K562 (cell line): ENCODE measurements at regions not wholly inside any gene's neighbourhood (a gene's known extent, or its start where the extent isn't known, plus 50 kb on each side); places are given as distances from the start of the nearest gene placed in this dataset.

Experiments used
- ATAC-seq: fragments of 200-7000 bp; cut with Tn5 transposase; 3 replicates; pipeline ENCODE4 v1.9.1; 2020; ENCODE audit warnings: moderate library complexity
- BruUV-seq: library from RNA; stranded (reverse); fragments of 400-500 nt; replicated peaks from 2 replicates; lab custom pipeline; 2021; lab: Mats Ljungman, UMichigan
- CTCF ChIA-PET: fragments of 300-600 bp; formaldehyde crosslinking; extraction: SDS; loops from one replicate; lab custom pipeline; 2021; ENCODE audit warnings: low intra/inter-chr PET ratio; lab: Yijun Ruan, JAX
- POLR2A ChIA-PET: fragments of 300-600, 350-650 bp; sonication (Branson Sonifier 250); formaldehyde crosslinking; extraction: SDS; loops from one replicate; lab custom pipeline; 2021; ENCODE audit warnings: antibody characterized with exemption, inconsistent platforms; lab: Yijun Ruan, JAX
- DNase-seq, 4 experiments: peaks; one replicate each; pipeline versions ENCODE4 v3.0.0 to v3.0.0-alpha.2; 2011 to 2018; ENCODE audit warnings: low spot score in 3 of 4, mixed read lengths in 3 of 4; ENCODE audit errors: extremely low read depth in 1 of 4
- FAIRE-seq: peaks from 2 replicates; lab custom pipeline; 2011; peaks lifted over from hg19 to GRCh38; lab: Jason Lieb, UNC
- H2AFZ ChIP-seq: 2 replicates; pipeline ENCODE4 v1.6.0; 2011; ENCODE audit warnings: low read depth, low read length, control low read depth, inconsistent platforms
- H3K27ac ChIP-seq: fragments of 200-600 bp; 3 replicates; pipeline ENCODE4 v1.8.0; 2011; ENCODE audit warnings: low read depth, mild to moderate bottlenecking, control low read depth, inconsistent platforms, low read length, moderate library complexity, mixed read lengths; ENCODE audit errors: extremely low read depth
- H3K27me3 ChIP-seq, 2 experiments: fragments of 300-600 bp in 1 of 2; 2 replicates in 1 of 2; 3 replicates in 1 of 2; pipeline versions ENCODE4 v1.6.0 to v1.8.0; 2011; ENCODE audit warnings: inconsistent platforms in 2 of 2, low read length in 2 of 2, mild to moderate bottlenecking in 1 of 2, mixed read lengths in 1 of 2, moderate library complexity in 1 of 2; ENCODE audit not compliant: control insufficient read depth in 2 of 2, insufficient read depth in 2 of 2
- H3K36me3 ChIP-seq: fragments of 300-600 bp; 3 replicates; pipeline ENCODE4 v1.8.0; 2011; ENCODE audit warnings: mild to moderate bottlenecking, low read length, inconsistent platforms; ENCODE audit not compliant: control insufficient read depth, insufficient read depth
- H3K4me1 ChIP-seq, 2 experiments: fragments of 200-600 bp in 1 of 2; replicated peaks in 1 of 2; 2 replicates in 1 of 2; 3 replicates in 1 of 2; pipeline versions ENCODE4 v1.5.1 to v1.8.0; 2011; ENCODE audit warnings: inconsistent platforms in 2 of 2, low read length in 2 of 2, mild to moderate bottlenecking in 1 of 2, mixed read lengths in 1 of 2, moderate library complexity in 1 of 2; ENCODE audit not compliant: control insufficient read depth in 2 of 2, insufficient read depth in 2 of 2
- H3K4me2 ChIP-seq: 2 replicates; pipeline ENCODE4 v1.6.1; 2011; ENCODE audit warnings: low read length, control low read depth, inconsistent platforms, mixed read lengths; ENCODE audit not compliant: insufficient read depth
- H3K4me3 ChIP-seq: fragments of 200-600 bp; sonication (generic), shearing (Covaris generic); 2 replicates; pipeline ENCODE4 v1.5.1; 2016; ENCODE audit warnings: control low read depth, inconsistent platforms
- H3K79me2 ChIP-seq: fragments of 200-600 bp; 3 replicates; pipeline ENCODE4 v1.8.0; 2011; ENCODE audit warnings: low read length, inconsistent platforms; ENCODE audit not compliant: control insufficient read depth, insufficient read depth
- H3K9ac ChIP-seq, 2 experiments: 2 replicates each; pipeline versions ENCODE4 v1.6.0 to v1.6.1; 2011; ENCODE audit warnings: low read depth in 2 of 2, low read length in 2 of 2, control low read depth in 1 of 2, inconsistent platforms in 1 of 2, mild to moderate bottlenecking in 1 of 2, mixed read lengths in 1 of 2; ENCODE audit not compliant: insufficient read depth in 1 of 2
- H3K9me1 ChIP-seq: one replicate; pipeline ENCODE4 v1.6.0; 2011; ENCODE audit warnings: inconsistent platforms, mild to moderate bottlenecking, low read length, moderate library complexity; ENCODE audit not compliant: control insufficient read depth, insufficient read depth
- H3K9me3 ChIP-seq: replicated peaks from 2 replicates; pipeline ENCODE4 v1.5.1; 2011; ENCODE audit warnings: low read depth, low read length, inconsistent platforms; ENCODE audit not compliant: control insufficient read depth, insufficient read depth
- H4K20me1 ChIP-seq: replicated peaks from 2 replicates; pipeline ENCODE4 v1.6.1; 2011; ENCODE audit warnings: low read length, inconsistent platforms, mixed read lengths; ENCODE audit not compliant: control insufficient read depth, insufficient read depth
- SAFB2 ChIP-seq: fragments of 200-400 bp; formaldehyde crosslinking; IDR thresholded peaks from 2 replicates; pipeline ENCODE4 v1.6.1; 2018; ENCODE audit warnings: borderline replicate concordance, low read length, low read depth, moderate library complexity; ENCODE audit not compliant: severe bottlenecking
- WGBS: fragments of 100-300 bp; shearing (Covaris generic); methylation state at CpG from one replicate; pipeline ENCODE4 v1.1.6; 2016; ENCODE audit warnings: low coverage, mixed read lengths; ENCODE audit not compliant: insufficient coverage; ENCODE audit errors: missing lambda C conversion rate; 5-methylcytosine and 5-hydroxymethylcytosine counted together
- in situ Hi-C: fragments of 300-500 bp; cut with MboI; formaldehyde crosslinking; loops from 4 replicates; pipeline ENCODE4 v1.15.0; 2018; ENCODE audit warnings: inconsistent platforms, mixed read lengths
- intact Hi-C: fragments of 100-400 bp; cut with micrococcal nuclease; formaldehyde crosslinking; loops from 2 replicates; pipeline ENCODE4 v1.14.2; 2022
- TF ChIP-seq, protein P1 (sequence below): fragments of 250-450 bp; sonication (Bioruptor Pico); IDR thresholded peaks from 2 replicates; pipeline ENCODE4 v1.4.0; 2020; ENCODE audit warnings: mild to moderate bottlenecking, moderate library complexity, borderline replicate concordance

- H3K4me1 ChIP-seq, result no peaks in the 10 kb centered on the region
- no TSS peak for BruUV-seq
- H3K36me3 ChIP-seq, result no peaks in the 10 kb centered on the region
- no peaks in the 10 kb centered on the region for H4K20me1 ChIP-seq
- no peaks in the 10 kb centered on the region for H3K9me1 ChIP-seq
- intact Hi-C loops (no loop called here), in situ Hi-C loops (no loop called here)
- H3K4me3 ChIP-seq, result no peak overlapping the region
- H3K9ac ChIP-seq, result no peak overlapping the region
- H3K27ac ChIP-seq, result no peak overlapping the region
- no peaks in the 10 kb centered on the region for H3K9me3 ChIP-seq
- ChIA-PET CTCF (no interaction called here), POLR2A (no interaction called here)
- H3K4me2 ChIP-seq, result no peak overlapping the region
- DNase-seq (no peak), FAIRE-seq (no peak), ATAC-seq (no peak)
- H3K79me2 ChIP-seq, result no peaks in the 10 kb centered on the region
- no peaks in the 10 kb centered on the region for H3K27me3 ChIP-seq
- H2AFZ ChIP-seq, result no peak overlapping the region
- 0% methylated on average over 3 of the region's 3 CpGs for WGBS
- TF ChIP-seq, protein P1, sequence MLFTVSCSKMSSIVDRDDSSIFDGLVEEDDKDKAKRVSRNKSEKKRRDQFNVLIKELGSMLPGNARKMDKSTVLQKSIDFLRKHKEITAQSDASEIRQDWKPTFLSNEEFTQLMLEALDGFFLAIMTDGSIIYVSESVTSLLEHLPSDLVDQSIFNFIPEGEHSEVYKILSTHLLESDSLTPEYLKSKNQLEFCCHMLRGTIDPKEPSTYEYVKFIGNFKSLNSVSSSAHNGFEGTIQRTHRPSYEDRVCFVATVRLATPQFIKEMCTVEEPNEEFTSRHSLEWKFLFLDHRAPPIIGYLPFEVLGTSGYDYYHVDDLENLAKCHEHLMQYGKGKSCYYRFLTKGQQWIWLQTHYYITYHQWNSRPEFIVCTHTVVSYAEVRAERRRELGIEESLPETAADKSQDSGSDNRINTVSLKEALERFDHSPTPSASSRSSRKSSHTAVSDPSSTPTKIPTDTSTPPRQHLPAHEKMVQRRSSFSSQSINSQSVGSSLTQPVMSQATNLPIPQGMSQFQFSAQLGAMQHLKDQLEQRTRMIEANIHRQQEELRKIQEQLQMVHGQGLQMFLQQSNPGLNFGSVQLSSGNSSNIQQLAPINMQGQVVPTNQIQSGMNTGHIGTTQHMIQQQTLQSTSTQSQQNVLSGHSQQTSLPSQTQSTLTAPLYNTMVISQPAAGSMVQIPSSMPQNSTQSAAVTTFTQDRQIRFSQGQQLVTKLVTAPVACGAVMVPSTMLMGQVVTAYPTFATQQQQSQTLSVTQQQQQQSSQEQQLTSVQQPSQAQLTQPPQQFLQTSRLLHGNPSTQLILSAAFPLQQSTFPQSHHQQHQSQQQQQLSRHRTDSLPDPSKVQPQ (CRISPR knock-in tag), result no peak
- no peak for TF ChIP-seq SAFB2
Observed at GRCh38 chr17:71802663-71803062, 318.2 kb upstream of the SOX9 start.
